ENCODE measurements at regions not wholly inside any gene's neighbourhood (a gene's known extent, or its start where the extent isn't known, plus 50 kb on each side); places are given as distances from the start of the nearest gene placed in this dataset.
"Not testable (repeated sequence)": the region's sequence is repeated elsewhere in the genome, so short reads cannot be mapped to it uniquely, and the experiment has no call there.

DNA sequence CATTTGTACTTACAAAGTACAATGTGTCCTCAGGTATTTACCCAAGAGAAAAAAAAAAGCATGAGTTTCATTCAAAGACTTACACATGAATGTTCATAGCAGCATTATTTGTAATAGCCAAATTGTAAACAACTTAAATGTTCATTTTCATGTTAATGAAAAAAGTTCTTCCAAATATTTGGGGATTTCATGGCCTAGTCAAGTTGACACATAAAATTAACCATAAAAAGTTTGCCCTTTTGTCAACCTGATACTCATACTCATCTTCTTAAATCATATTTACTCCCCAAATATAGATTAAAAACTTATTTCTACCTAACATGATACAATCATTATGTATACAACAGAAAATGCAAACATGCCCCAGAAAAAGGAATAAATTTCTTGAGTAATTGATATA, 112.5 kb upstream of the EMCN start:
- Histone ChIP-seq H3K9ac (ENCODE audit: insufficient read length, low read depth) (no peak overlapping the region), H3K9me3 (ENCODE audit: insufficient read depth, low read length) (no peaks in the 10 kb centered on the region), H3K4me3 (ENCODE audit: insufficient read length, low read depth) (no peak overlapping the region), H3K36me3 (ENCODE audit: insufficient read depth, insufficient read length, low read length) (no peaks in the 10 kb centered on the region), H3K4me1 (ENCODE audit: insufficient read depth, insufficient read length) (no peaks in the 10 kb centered on the region), H3K27me3 (ENCODE audit: insufficient read depth, insufficient read length) (no peaks in the 10 kb centered on the region)
- DNase-seq (ENCODE audit: low read depth, low spot score): no peak
- TF ChIP-seq SUZ12 (IDR thresholded peaks at IDR 0.05; ENCODE audit: extremely low read depth, insufficient read depth, insufficient read length): no peak
- no peak for TF ChIP-seq ZNF274 (IDR thresholded peaks at IDR 0.05; ENCODE audit: low read depth, low read length)
- no peak for TF ChIP-seq YY1 (IDR thresholded peaks at IDR 0.05; ENCODE audit: insufficient read depth, insufficient read length)

DNA sequence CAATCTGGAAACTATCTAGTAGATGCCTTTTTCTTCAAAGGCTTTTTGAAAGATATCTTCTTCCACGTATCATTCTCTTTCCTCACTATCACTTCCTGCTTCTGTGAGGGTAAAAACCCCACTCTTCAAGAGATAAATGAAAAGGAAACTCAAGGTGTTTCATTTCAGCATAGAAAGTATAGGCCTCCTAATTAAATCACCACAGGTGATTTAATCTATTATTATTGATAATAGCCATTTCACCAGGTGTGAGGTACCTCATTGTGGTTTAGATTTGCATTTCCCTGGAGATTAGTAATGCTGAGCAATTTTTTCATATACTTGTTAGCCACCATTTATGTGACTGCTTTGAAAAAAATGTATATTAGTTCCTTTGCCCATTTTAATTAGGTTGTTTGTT, 92.0 kb upstream of the EMCN start:
- no peak overlapping the region for H3K9ac ChIP-seq (ENCODE audit: insufficient read length, low read depth)
- no peaks in the 10 kb centered on the region for H3K27me3 ChIP-seq (ENCODE audit: insufficient read depth, insufficient read length)
- H3K9me3 ChIP-seq (ENCODE audit: insufficient read depth, low read length): no peaks in the 10 kb centered on the region
- TF ChIP-seq ZNF274 (IDR thresholded peaks at IDR 0.05; ENCODE audit: low read depth, low read length) (no peak), YY1 (IDR thresholded peaks at IDR 0.05; ENCODE audit: insufficient read depth, insufficient read length) (no peak), SUZ12 (IDR thresholded peaks at IDR 0.05; ENCODE audit: extremely low read depth, insufficient read depth, insufficient read length) (no peak)
- H3K4me3 ChIP-seq (ENCODE audit: insufficient read length, low read depth): no peak overlapping the region
- no peaks in the 10 kb centered on the region for H3K36me3 ChIP-seq (ENCODE audit: insufficient read depth, insufficient read length, low read length)
- H3K4me1 ChIP-seq (ENCODE audit: insufficient read depth, insufficient read length): no peaks in the 10 kb centered on the region
- DNase-seq (ENCODE audit: low read depth, low spot score): no peak

DNA sequence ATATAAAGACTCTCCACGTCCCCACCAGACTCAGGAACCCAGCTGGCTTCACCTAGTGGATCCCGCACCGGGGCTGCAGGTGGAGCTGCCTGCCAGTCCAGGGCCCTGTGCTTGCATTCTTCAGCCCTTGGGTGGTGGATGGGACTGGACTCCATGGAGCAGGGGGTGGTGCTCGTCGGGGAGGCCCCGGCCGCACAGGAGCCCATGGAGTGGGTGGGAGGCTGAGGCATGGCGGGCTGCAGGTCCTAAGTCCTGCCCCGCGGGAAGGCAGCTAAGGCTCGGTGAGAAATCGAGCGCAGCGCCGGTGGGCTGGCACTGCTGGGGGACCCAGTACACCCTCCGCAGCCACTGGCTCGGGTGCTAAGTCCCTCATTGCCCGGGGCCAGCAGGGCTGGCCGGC, 90.8 kb upstream of the EMCN start:
- H3K4me3 ChIP-seq (ENCODE audit: insufficient read length, low read depth); H3K9ac ChIP-seq (ENCODE audit: insufficient read length, low read depth); DNase-seq (ENCODE audit: low read depth, low spot score); H3K4me1 ChIP-seq (ENCODE audit: insufficient read depth, insufficient read length); H3K9me3 ChIP-seq (ENCODE audit: insufficient read depth, low read length); H3K27me3 ChIP-seq (ENCODE audit: insufficient read depth, insufficient read length); H3K36me3 ChIP-seq (ENCODE audit: insufficient read depth, insufficient read length, low read length): not testable (repeated sequence)

DNA sequence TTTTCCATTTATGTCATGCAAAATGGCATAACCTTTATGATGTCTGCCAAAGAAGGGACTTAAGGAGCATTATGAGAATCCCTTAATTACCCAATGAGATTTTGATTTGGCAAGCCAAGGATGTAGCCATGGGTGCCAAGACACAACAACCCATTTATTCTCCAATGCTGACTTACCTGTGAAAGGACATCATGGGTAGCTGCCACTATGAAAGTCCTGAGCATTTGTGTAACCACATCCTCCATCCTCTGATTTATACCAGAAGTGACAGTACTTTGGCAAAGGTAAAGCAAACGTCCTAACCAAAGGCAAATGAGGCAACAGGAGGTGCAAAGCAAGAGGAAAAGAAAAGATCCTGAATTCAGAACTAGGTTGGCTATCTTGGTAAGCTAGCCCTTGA, 87.3 kb upstream of the EMCN start:
- Histone ChIP-seq H3K27me3 (ENCODE audit: insufficient read depth, insufficient read length) (no peaks in the 10 kb centered on the region), H3K9ac (ENCODE audit: insufficient read length, low read depth) (no peak overlapping the region), H3K4me1 (ENCODE audit: insufficient read depth, insufficient read length) (no peaks in the 10 kb centered on the region)

DNA sequence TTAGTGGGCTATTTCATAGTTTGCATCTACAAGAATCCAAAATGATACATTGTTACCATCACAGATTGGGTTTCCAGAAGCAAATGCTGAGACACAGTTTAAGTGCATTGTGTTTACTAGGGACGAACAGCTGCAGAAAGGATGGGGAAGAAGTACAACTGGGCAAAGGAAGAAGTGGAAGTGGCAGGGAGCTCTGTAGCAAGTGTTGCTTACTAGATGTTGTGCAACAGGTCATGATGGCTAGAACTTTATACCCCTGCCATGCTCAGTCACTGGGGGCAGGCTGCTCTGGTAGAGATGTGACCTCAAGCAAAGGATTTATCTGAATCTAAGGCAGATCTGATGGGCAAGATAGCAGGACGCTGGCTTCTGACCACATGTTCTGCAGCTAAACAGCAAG, 76.1 kb upstream of the EMCN start:
- no peaks in the 10 kb centered on the region for H3K36me3 ChIP-seq (ENCODE audit: insufficient read depth, insufficient read length, low read length)
- no peaks in the 10 kb centered on the region for H3K9me3 ChIP-seq (ENCODE audit: insufficient read depth, low read length)
- TF ChIP-seq ZNF274 (IDR thresholded peaks at IDR 0.05; ENCODE audit: low read depth, low read length) (no peak), SUZ12 (IDR thresholded peaks at IDR 0.05; ENCODE audit: extremely low read depth, insufficient read depth, insufficient read length) (no peak), YY1 (IDR thresholded peaks at IDR 0.05; ENCODE audit: insufficient read depth, insufficient read length) (no peak)
- H3K4me3 ChIP-seq (ENCODE audit: insufficient read length, low read depth): no peak overlapping the region
- no peaks in the 10 kb centered on the region for H3K27me3 ChIP-seq (ENCODE audit: insufficient read depth, insufficient read length)
- H3K9ac ChIP-seq (ENCODE audit: insufficient read length, low read depth): no peak overlapping the region
- DNase-seq (ENCODE audit: low read depth, low spot score): no peak
- H3K4me1 ChIP-seq (ENCODE audit: insufficient read depth, insufficient read length): no peaks in the 10 kb centered on the region

More for the DNA sequence above, 87.3 kb upstream of the EMCN start:
- no peak for TF ChIP-seq YY1 (IDR thresholded peaks at IDR 0.05; ENCODE audit: insufficient read depth, insufficient read length)
- no peak for TF ChIP-seq ZNF274 (IDR thresholded peaks at IDR 0.05; ENCODE audit: low read depth, low read length)
- TF ChIP-seq SUZ12 (IDR thresholded peaks at IDR 0.05; ENCODE audit: extremely low read depth, insufficient read depth, insufficient read length): no peak
- H3K9me3 ChIP-seq (ENCODE audit: insufficient read depth, low read length): no peaks in the 10 kb centered on the region
- H3K36me3 ChIP-seq (ENCODE audit: insufficient read depth, insufficient read length, low read length): no peaks in the 10 kb centered on the region
- no peak for DNase-seq (ENCODE audit: low read depth, low spot score)
- H3K4me3 ChIP-seq (ENCODE audit: insufficient read length, low read depth): no peak overlapping the region

DNA sequence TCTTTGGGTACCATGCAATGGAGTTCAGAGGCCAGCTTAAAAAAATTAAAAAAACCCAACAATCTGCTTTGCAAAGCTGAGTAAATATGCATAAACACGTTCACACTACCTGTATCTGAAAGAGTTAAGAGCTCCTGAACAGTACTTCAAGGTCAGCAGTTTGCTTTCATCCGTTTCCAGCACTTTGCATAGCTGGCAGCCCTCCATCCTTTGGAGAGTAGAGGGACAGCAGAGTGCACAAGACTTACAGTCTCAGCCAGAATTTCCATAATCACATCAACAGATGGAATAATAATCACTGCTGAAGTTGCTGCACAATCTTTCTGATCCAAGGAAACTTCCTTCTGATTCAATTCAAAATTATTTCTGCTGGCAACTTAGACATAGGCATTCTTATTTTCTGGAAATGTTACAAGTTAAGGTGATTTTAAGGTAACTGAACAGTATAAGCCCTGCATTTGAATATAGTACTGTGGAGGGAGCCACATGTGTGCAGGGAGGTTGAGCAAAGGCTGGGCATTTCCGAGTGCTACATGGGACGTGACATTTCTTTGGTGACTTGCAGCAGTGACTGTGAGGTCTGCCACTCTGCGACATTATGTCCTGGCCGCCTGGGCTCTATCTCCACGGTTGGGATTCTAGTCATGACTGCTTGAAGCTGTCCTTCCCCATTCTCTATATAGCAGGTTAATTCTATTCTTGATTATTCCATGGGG, 73.5 kb upstream of the EMCN start:
- no peak overlapping the region for H3K4me3 ChIP-seq (ENCODE audit: insufficient read length, low read depth)
- no peaks in the 10 kb centered on the region for H3K4me1 ChIP-seq (ENCODE audit: insufficient read depth, insufficient read length)
- H3K9me3 ChIP-seq (ENCODE audit: insufficient read depth, low read length): no peaks in the 10 kb centered on the region
- no peaks in the 10 kb centered on the region for H3K36me3 ChIP-seq (ENCODE audit: insufficient read depth, insufficient read length, low read length)
- H3K9ac ChIP-seq (ENCODE audit: insufficient read length, low read depth): no peak overlapping the region
- TF ChIP-seq ZNF274 (IDR thresholded peaks at IDR 0.05; ENCODE audit: low read depth, low read length) (no peak), YY1 (IDR thresholded peaks at IDR 0.05; ENCODE audit: insufficient read depth, insufficient read length) (no peak), SUZ12 (IDR thresholded peaks at IDR 0.05; ENCODE audit: extremely low read depth, insufficient read depth, insufficient read length) (no peak)
- DNase-seq (ENCODE audit: low read depth, low spot score): no peak
- H3K27me3 ChIP-seq (ENCODE audit: insufficient read depth, insufficient read length): no peaks in the 10 kb centered on the region

DNA sequence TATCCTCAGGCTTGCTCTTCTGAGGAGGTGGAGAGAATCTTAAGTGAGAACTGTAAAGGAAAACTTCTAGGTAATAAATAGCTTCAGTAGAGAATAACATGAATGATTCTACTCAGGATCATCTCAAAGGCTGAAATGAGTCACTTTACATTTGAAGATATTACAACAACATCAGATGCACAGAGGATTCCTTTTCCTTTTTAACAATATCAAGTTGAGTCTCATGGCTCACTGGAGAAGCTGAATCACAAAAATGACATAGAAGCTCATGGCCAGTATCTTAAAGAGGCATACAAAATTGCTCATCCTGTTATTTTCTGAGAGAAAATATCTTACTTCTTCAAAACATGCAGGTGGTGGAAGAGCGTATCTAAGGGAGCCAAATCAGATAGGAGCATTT, 72.5 kb upstream of the EMCN start:
- TF ChIP-seq SUZ12 (IDR thresholded peaks at IDR 0.05; ENCODE audit: extremely low read depth, insufficient read depth, insufficient read length) (no peak), ZNF274 (IDR thresholded peaks at IDR 0.05; ENCODE audit: low read depth, low read length) (no peak), YY1 (IDR thresholded peaks at IDR 0.05; ENCODE audit: insufficient read depth, insufficient read length) (no peak)
- DNase-seq (ENCODE audit: low read depth, low spot score): no peak
- no peak overlapping the region for H3K4me3 ChIP-seq (ENCODE audit: insufficient read length, low read depth)
- H3K9me3 ChIP-seq (ENCODE audit: insufficient read depth, low read length): no peaks in the 10 kb centered on the region
- no peak overlapping the region for H3K9ac ChIP-seq (ENCODE audit: insufficient read length, low read depth)
- no peaks in the 10 kb centered on the region for H3K4me1 ChIP-seq (ENCODE audit: insufficient read depth, insufficient read length)
- no peaks in the 10 kb centered on the region for H3K27me3 ChIP-seq (ENCODE audit: insufficient read depth, insufficient read length)
- no peaks in the 10 kb centered on the region for H3K36me3 ChIP-seq (ENCODE audit: insufficient read depth, insufficient read length, low read length)

Measured in NT2/D1 (cell line).